Activated T-cell treated with anti-CD3 and anti-CD28 coated beads for 24 hours (primary cell): ENCODE measurements at regions not wholly inside any gene's neighbourhood (a gene's known extent, or its start where the extent isn't known, plus 50 kb on each side); places are given as distances from the start of the nearest gene placed in this dataset.

ENCODE experiments used
- DNase-seq: peaks from one replicate; pipeline ENCODE4 v3.0.0-alpha.2; 2020; ENCODE audit warnings: low read depth

DNA sequence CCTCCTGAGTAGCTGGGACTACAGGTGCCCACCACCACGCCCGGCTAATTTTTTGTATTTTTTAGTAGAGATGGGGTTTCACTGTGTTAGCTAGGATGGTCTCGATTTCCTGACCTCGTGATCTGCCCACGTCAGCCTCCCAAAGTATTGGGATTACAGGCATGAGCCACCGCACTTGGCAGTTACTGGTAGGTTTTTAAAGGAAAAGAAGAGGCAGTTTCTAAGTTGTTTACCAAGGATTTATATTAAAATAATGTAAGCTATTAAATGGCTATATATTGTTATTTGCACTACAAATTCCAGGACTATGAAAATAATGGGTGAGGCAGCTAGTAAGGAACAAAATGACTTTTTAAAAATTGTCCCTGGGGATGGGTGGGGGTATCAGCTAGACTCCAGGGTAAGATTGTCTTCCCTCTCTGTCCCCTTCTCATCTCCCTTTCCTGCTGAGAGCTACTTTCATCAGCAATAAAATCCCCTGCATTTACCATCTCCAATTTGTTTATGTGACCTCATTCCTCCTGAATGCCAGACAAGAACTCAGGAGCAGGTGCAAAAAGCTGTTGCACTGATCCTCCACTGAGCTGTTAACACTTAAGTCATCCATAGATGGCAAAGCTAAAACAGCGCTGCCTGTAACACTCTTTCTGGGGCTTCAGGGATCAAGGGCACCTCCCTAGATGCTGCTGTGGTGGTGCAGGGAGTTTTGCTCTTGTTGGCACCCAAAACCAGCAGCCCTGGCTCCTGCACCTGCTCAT, 165.2 kb downstream of the ZPLD1 start:
- no peak for DNase-seq

DNA sequence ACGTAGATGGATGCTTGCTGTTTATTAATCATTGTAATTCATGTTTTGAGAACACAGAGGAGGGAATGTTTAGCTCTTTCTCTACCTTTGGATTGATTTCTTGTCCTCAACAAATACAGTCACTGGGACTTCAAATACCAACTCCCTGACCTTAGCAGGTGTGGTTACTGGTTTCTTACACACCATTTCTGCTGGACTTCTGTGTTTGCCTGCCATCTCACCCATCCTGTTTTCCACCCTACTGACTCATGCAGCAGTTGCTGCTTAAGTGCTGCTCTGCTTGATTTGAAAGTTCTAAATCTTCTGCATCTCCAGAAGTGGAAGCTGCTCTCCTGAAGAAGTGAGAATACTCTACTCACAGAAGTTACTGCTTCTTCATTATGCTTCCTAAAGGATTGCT, 170.3 kb downstream of the ZPLD1 start:
- no peak for DNase-seq

DNA sequence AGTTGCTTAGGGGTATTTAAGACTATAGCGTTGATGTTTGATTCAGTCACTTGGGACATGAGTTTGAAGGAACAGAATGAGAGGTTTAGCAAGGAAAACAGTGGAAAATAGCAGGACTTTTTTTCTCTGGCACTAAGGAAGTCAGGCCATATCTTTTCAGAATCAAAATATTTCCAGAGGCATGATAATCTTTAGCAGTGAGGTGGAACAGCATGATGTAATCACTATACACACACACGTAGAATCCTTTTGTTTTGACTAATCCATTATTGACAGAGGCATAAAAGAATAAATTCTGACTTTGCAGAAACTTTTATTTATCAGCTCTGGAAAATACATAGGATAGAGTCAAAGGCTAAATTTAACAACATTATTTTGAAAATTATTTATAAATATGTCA, 174.1 kb downstream of the ZPLD1 start:
- DNase-seq: no peak

DNA sequence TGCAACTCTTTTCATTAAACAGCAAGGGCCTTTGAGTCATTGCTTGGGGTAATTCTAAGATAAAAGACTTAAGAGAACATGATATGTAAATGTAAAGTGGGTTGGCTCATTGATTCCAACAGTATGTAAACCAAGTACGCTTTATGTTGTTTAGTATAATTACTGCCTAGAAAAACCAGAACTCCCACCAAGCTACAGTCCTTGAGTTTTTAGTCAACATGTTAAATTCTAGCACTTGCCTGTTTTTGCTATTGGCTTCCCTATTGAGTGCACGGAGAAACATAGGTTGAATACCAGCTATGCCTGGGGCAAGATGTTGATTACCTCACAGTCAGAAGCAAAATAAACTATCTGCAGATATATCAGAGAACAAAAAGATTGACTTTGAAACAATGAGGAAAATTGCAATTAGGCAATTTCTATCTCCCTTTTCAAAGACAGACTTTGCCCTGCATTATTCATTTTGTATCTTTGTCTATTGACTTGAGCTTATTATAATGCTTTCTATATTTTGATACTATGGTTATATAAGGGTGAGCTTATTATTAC, 179.3 kb downstream of the ZPLD1 start:
- no peak for DNase-seq

DNA sequence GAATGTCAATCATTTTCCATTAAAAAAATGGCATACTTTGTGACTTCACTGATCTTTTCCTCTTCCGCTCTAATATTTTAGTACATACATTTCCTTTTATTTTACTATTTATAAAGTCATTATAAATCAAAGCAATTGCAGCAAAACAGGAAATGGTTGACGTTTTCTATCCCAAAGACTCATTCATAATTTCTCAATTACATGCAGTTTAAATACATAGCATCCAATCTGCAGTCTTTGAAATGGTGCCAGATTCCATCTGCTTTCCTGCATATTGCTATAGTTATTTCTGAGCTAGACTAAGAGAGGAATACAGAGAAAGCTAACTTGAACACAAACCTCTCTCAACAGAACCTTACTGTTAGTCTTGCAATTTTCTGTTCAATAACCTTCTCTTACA, 179.8 kb downstream of the ZPLD1 start:
- no peak for DNase-seq

DNA sequence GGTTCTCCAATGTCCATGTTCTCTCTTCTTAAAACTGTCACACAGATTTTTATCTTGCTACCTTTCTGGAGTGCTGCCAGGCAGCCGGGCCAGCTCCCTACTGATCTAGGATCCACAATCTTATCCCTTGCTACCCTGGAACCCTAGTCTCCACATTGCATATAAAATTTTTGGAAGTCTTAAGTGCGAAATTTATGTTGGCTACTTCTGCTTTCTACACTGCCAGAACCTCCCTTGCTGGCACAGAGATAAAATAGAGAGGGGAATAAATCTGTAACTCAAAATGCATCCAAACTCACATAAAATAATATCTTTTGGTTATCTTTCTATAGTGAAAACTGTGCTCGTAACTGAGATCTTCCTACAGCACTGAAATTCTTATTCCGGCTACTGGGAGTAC, 182.6 kb downstream of the ZPLD1 start:
- no peak for DNase-seq

DNA sequence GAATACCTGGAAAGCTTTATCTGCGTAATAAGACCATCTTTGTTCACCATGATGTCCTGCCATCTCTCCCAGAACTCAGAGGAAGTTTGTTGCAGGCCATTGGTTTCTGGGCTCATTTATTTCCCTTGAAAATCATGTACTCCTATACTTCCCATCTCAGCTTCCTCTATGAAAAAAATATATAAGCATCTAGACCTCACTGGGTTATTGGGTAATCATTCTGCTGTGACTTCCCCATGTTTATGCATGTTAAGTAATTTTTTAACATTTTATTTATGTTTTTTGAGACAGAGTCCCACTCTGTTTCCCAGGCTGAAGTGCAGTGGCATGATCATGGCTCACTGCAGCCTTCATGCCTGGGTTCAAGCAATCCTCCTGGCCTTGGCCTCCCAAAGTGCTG, 184.5 kb downstream of the ZPLD1 start:
- DNase-seq: no peak

DNA sequence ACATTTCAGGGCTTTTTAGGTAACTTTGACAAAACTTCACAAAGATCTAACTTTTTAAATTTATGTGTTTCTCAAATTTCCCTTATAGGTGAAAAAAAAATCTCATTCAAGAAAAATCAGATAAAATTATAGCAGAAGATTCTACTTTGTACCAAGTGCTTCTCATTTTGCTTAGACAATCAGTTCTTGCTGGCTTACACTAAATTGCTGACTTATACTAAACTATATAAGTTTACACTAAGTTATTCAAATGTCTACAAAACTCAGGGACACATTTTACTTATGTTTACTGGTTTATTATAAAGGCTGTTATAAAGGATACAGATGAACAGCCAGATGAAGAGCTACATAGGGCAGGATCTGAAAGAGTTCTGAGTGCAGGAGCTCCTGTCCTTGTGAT, 195.1 kb downstream of the ZPLD1 start:
- DNase-seq: no peak

DNA sequence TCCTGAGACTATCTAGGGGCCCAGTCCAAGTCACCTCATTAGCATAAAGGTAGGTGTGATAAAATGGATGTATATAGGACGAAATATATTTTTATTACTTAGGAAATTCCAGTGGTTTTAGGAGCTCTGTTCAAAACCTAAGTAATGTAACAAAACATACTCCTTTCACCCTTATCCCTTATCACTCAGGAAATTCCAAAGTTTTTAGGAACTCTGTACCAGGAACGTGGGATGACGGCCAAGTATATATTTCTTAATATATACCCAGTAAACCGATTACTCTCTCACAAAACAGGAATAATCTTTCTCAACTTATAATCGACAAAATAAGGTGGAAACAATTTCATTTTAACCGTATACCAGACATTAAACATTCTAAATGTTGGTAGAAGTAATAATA, 195.7 kb downstream of the ZPLD1 start:
- no peak for DNase-seq

DNA sequence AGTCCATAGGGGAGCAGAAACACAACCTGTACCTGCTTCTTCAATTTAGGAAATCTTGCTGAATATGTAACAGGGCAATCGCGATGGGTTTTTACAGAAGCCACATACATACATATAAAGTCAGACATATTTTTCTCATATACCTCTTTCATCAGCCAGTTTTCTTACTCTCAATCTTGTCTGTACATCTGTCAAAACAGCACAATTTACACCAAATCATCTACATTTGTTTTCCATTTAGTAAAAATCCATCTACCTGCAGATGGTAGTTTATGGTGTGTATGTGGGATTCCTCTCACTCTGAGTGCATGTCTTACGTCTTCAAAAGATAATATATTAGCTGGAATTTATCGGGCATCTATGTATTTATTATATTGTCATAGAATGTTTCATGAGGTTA, 208.7 kb downstream of the ZPLD1 start:
- no peak for DNase-seq

DNA sequence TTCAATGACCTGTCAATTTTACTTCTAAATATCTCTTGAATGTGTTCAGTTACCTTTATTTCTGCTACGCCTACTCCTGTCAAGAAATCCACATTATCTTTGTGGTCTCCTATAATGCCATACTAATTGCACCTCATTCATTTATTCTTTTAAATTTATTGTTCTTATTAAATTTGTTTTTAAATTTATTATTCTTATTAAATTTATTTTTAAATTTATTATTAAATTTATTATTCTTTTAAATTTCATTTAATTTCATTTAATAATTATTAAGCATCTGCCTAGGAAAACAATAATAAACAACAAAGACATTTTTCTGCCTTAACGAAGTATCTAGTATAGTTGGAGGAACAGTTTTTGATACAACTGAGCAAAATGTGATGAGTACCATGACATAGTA, 211.7 kb downstream of the ZPLD1 start:
- no peak for DNase-seq

DNA sequence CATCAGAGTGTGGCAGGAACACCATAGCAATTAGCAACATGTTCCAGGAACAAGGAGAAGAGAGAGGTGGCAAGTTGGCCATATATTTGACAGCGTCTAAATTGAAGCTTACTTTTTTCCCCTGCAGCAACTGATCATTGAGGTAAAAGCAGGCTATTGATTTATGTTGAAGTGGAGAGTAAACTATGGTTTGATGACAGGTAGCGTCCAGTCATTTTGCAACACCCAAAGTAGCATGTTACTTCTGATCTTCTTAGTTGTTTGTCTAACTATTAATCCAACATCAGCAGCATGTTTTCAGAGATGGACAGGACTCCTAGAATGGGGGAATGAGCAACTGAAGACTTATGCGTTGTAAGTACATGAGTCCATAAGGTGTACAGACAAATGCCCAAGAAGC, 225.8 kb downstream of the ZPLD1 start:
- DNase-seq: no peak

DNA sequence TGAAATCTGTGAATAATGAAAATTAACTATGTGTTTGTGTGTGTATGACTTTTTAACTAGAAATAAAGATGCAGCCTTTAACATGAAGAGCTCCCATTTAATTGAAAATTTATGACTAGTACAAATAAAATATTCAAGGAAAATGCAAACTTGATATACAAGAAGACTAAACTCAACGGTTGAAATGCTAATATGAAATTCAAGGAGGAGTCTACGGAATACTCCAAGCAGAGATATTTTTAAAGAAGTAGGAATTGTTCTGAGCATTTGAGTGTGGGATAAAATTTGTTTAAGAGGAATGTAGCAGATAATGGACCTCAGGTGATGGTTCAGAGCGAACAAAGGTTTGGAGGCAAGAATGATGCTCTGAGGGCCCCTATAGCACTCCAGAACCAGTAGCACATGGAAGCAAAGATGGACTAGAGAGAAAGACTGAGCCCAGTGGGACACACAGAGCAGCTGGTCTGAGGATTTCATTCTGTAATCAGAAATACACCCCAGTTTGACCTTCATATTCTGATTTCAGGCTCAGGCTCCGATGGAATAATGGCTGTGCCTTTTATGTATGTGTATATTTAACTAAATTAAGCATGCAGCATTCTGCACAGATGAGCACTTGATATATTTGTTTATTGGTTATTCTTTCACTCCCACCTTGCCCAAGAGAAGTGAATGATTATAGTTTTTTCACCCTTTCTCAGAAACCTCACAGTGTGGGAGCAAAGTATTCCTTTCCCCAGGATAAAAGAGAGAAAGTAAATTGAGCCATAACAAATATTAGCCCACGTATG, 227.1 kb downstream of the ZPLD1 start:
- no peak for DNase-seq

DNA sequence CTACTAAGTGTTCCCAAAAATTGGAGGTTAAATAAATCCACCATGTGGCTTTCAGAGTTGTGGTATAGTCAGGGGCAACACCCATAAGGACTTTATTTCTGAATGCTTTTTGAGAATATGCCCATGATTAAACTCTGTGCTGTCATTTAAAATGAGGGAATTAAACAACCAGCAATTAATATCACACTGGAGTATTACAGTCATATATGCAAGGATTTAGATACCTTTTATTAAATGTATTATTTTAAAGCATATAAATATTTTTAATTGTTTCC, 227.6 kb downstream of the ZPLD1 start:
- DNase-seq: no peak

DNA sequence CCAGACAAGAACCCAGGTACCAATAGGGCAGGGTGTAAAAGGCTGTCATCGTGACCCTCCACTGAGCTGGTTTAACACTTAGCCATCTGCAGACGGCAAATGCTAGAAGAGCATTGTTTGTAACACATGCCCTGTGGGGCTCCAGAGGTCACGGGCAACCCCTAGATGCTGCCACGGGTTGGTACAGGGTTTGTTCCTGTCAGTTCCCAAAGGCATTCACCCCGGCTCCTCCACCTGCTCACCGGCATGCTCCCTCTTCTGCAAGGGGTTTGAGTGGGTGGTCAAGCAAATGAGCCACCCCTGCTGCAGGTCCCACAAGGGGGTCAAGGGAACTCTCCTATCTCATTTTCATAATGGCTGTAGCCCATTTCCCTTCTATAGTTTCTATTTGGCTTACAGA, 229.3 kb downstream of the ZPLD1 start:
- no peak for DNase-seq

DNA sequence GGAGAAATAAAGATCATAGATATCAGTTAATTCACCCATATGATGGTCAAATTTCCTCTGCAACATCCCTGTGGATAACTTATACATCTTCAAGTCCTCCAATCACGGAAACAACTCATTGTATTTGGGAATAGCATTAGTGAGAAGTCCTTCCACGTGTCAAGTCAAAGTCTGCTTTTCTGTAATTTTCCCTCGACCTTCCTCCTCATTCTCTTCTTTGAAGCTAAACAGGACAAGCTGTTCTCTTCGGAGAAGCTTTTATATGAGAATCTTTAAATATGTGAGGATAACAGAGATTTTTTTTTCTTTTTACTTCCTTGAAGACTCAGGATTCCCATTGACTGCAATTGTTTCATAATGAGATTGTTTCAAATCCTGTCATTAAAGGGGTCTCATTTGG, 230.4 kb downstream of the ZPLD1 start:
- no peak for DNase-seq

DNA sequence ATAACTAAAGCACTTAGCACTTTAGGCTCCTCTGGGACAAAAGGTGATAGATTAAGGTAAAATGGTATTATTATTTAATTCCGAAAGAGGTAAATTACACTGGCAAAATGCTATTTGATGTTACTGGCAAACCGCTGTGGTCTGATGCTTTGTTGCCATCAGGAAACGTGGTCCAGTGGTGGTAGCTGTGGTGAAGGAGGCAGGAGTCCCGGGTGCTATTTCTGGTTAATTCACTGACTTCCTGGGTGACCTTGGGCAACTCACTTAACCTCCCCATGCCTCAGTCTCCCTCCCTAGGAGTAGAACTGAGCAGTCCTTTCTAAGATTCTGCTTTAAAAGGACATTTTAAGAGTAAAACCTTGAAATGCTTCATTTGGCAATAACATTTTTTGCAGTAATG, 233.4 kb downstream of the ZPLD1 start:
- DNase-seq: no peak

DNA sequence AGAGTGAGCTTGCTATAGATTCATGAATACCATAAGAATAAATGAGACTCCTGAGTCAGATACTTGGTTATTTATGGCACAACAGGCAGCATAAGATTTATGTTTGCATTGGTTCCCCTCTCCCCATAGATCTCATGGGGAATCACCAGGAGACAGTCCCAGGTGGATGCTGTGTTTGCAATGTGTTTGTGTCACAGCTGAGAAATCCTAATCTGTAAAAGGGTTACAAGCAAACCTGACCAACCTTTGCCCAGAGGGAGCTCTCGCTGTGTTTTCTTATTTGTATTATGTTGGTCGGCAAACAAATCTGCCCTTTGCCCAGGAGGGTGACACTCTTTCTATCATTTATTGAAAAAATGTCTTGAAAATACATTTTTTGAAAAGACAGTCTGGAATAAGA, 236.2 kb downstream of the ZPLD1 start:
- no peak for DNase-seq

DNA sequence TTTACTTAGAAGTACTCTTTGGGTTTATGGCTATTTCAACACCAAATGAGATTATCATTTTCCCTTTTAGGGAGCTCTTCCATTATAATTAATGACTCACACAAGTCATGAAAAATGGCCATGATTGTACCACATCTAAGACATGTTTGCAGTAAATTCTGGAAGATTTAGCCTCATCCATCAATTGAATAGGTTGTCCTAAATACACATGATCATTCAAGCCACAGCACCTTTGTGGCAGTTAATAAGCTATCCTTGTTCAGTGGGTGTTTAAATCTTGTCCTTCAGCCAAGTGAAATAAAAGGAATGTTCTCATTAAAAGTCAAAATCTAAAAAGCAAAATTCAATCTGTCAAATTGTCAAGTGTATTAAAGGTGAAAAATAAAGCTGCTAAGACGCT, 237.5 kb downstream of the ZPLD1 start:
- DNase-seq: no peak

DNA sequence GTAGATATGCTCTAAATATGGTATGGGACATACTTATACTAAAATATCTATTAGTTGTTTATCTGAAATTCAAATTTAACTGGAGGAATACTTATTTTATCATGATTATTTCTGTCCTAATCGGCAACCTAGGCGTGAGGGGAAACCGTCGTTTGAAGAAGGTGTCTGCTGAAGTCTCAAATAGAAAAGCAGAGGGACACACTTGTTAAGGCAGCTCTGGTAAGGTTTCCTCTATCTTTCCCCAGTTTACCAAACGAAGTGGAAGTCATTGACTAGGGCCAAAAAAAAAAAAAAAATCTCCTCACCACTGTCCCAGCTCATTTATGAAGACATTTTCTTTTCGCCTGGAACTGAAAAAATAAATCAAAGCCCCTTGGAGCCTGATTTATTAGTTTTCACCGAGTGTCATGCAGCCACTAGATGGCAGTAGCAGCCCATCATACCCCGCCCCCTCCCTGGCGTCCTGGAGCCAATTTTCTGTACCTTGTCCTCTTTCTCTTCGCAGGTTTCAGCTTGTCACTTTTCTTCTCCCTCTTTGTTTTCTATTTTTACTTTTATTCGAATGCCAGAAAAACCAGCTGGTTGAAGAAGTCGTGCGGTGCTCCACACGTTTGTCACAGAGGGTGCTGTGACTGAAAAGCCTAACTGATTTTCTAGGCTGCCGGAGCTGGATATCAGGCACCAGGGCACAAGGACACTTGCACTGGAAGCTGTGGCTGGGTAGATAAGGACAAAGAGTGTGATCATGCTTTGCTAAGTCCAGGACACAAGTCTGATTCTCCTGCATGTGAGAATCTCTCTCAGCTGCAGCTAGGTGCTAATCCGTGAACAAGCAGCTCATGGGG, 238.7 kb downstream of the ZPLD1 start:
- peak; percentile 43 for DNase-seq

DNA sequence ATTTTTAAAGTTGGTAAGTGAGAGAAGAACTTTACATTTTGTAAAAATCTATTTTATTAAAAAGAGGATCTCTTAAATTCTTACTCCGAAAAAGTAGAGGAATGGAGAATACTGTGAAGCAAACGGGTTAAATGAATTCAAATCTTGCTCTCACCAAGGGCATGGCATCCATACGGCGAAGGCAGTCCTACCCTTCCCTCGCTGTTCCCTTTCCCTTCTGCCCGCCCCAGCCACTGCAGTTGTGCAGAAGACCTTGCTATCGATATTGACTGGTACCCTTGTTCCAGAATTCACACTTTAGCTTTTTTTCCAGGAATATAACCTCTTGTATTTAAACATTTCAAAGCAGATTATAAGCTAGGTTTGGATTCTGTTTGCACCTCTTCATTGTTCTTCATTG, 239.5 kb downstream of the ZPLD1 start:
- no peak for DNase-seq

DNA sequence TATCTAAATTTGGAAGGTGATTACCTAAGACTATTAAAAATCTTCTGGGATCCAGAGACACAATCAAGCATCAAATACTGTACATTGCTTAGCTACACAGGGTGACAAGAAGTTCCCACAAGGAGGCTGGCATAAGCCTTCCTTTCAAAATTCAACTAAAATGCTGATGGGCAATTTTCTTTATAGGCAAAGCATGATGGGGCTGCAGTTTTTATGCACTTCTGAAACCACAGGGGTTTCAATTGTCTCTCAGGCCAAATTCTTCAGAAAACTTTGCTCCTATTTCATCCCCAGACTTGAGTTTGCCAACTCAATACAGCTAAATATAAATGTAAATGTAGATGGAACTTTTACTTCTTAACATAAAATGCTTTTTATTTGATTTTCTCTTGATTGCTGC, 241.6 kb downstream of the ZPLD1 start:
- DNase-seq: no peak

DNA sequence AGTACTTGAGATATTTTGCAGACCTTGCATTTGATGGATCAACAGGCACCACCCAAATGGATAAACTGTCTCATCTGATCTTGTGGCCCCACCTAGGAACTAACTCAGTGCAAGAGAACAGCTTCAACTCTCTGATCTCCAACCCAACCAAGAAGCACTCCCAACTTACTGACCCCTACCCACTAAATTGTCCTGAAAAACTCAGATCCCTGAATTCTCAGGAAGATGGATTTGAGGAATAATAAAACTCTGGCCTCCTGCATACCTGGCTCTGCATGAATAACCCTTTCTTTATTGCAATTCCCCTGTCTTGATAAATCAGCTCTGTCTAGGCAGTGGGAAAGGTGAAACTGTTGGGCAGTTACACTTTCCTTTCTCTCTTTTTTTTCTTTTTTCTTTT, 247.9 kb downstream of the ZPLD1 start:
- no peak for DNase-seq
